ENCODE measurements at regions not wholly inside any gene's neighbourhood (a gene's known extent, or its start where the extent isn't known, plus 50 kb on each side); places are given as distances from the start of the nearest gene placed in this dataset.

GRCh38 chr17:31692027-31692426 is 167.0 kb downstream of the COPRS start:
- Histone ChIP-seq H3K9me3 (replicated peaks in 1 of 11) (no peaks in the 10 kb centered on the region), H3K4me1 (no peaks in the 10 kb centered on the region)

DNA sequence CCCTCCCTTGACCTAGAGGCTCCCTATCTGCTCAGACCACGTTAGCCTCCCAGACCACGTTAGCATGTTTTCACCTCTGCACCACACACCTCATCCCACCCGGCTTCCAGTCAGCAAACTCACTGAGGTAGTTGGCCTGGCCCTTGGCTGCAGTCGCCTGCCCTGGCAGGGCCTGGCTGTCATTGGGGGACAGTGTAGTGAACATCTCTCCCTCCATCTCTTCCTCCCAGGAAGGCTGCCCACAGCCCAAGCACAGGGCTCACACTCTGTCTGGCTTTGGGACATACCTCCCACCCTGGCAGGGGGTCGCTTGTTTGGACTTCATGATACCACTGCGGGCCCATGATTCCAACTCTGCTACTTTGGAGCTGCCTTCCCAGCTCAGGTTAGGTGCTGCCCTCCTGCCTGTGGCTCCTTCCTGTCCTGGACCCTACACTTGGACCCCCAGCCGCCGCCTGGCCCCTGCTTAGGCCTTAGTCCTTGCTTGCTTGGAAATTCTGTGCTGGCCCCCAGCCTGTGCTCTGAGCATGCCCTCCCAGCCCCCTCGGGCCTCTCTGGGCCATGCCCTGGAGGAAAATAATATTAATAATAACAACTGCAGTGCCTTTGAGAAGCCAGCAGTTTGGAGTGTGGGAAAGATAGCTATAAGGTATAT is 167.7 kb downstream of the COPRS start:
- no peaks in the 10 kb centered on the region for H3K9me3 ChIP-seq (replicated peaks in 1 of 11)
- no peaks in the 10 kb centered on the region for H3K36me3 ChIP-seq
- H3K27me3 ChIP-seq: no peaks in the 10 kb centered on the region
- H3K4me3 ChIP-seq: no peak overlapping the region
- H3K9ac ChIP-seq: no peak overlapping the region
- no peaks in the 10 kb centered on the region for H3K4me1 ChIP-seq
- H3K4me2 ChIP-seq: no peak overlapping the region
- no peak for TF ChIP-seq Cebpa-rat (IDR thresholded peaks at IDR 0.05)
- H4K20me1 ChIP-seq: no peaks in the 10 kb centered on the region
- H3K27ac ChIP-seq: no peak overlapping the region

More at GRCh38 chr17:31692027-31692426, 167.0 kb downstream of the COPRS start:
- Histone ChIP-seq H4K20me1 (no peaks in the 10 kb centered on the region), H3K4me2 (no peak overlapping the region), H3K4me3 (no peak overlapping the region), H3K36me3 (no peaks in the 10 kb centered on the region), H3K27me3 (no peaks in the 10 kb centered on the region), H3K9ac (no peak overlapping the region), H3K27ac (no peak overlapping the region)
- no peak for TF ChIP-seq Cebpa-rat (IDR thresholded peaks at IDR 0.05)

DNA sequence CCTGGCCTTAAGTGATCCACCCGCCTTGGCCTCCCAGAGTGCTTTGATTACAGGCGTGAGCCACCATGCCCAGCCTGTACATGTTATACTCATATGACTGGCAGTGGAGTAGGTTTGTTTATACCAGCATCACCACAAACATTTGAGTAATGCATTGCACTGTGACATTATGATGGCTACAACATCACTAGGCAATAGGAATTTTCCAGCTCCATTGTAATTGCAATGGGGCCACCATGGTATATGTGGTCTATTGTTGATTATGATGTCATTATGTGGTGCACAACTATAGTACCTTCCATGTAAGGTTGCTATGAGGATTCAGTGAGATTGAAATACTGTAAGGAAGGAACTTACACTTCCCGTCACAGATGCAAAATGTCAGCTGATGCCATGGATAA is 168.9 kb downstream of the COPRS start:
- Histone ChIP-seq H3K9me3 (replicated peaks in 1 of 11) (no peaks in the 10 kb centered on the region), H3K36me3 (no peaks in the 10 kb centered on the region), H3K4me3 (no peak overlapping the region), H3K4me1 (no peaks in the 10 kb centered on the region), H3K27ac (no peak overlapping the region), H3K4me2 (no peak overlapping the region), H3K9ac (no peak overlapping the region), H3K27me3 (no peaks in the 10 kb centered on the region), H4K20me1 (no peaks in the 10 kb centered on the region)
- TF ChIP-seq Cebpa-rat (IDR thresholded peaks at IDR 0.05): no peak

GRCh38 chr17:31688701-31689100 is 170.3 kb downstream of the COPRS start:
- H3K9ac ChIP-seq: no peak overlapping the region
- H3K27me3 ChIP-seq: no peaks in the 10 kb centered on the region
- H3K9me3 ChIP-seq (replicated peaks in 1 of 11): no peaks in the 10 kb centered on the region
- TF ChIP-seq Cebpa-rat (IDR thresholded peaks at IDR 0.05): no peak
- no peak overlapping the region for H3K4me3 ChIP-seq
- H3K27ac ChIP-seq: no peak overlapping the region
- H4K20me1 ChIP-seq: no peaks in the 10 kb centered on the region
- no peaks in the 10 kb centered on the region for H3K36me3 ChIP-seq
- no peak overlapping the region for H3K4me2 ChIP-seq
- H3K4me1 ChIP-seq: no peaks in the 10 kb centered on the region

DNA sequence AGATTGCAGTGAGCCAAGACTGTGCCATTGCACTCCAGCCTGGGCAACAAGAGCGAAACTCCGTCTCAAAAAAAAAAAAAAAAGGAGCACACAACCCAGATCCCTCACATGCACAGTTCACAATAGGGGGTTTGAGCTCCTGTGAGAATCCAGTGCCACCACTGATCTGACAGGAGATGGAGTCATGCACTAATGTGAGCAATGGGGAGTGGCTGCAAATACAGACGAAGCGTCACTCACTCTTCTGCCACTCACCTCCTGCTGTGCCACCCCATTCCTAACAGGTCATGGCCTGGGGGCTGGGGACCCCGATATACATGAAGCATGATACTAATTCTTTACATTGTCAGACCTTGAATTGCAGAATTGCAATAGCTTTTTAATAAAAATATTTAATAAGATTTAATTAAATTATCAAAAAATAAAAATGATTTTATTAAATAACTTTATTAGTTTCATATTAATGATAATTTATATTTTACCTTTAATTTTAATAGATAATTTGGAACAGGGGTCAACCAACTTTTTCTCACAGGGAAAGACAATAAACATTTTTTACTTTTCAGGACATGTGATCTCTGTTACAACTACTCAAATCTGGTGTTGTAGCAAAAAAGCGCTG is 171.4 kb downstream of the COPRS start:
- no peak overlapping the region for H3K4me3 ChIP-seq
- no peaks in the 10 kb centered on the region for H3K27me3 ChIP-seq
- no peaks in the 10 kb centered on the region for H3K9me3 ChIP-seq (replicated peaks in 1 of 11)
- H3K4me2 ChIP-seq: no peak overlapping the region
- H4K20me1 ChIP-seq: no peaks in the 10 kb centered on the region
- TF ChIP-seq Cebpa-rat (IDR thresholded peaks at IDR 0.05): no peak
- no peaks in the 10 kb centered on the region for H3K4me1 ChIP-seq
- no peak overlapping the region for H3K27ac ChIP-seq
- no peak overlapping the region for H3K9ac ChIP-seq
- no peaks in the 10 kb centered on the region for H3K36me3 ChIP-seq

DNA sequence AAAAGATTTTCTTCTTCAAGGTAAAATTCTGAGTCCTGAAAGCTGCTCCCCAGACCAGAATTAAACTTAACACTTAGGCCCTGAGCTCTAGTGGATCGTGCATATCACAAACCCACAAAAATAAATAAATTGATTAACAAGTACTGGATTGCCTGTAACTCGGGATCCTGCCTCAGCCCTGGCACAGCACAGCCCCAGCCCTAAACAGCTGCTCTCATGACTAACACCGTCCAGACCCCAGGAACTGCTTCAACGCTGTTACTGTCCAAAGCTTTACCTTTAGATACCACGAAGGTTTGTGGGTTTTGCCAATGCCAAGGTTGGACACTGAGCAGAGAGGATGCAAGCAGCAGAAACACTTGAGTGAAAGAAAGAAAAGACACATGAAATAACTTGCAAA is 172.5 kb downstream of the COPRS start:
- Histone ChIP-seq H3K27ac (no peak overlapping the region), H3K36me3 (no peaks in the 10 kb centered on the region), H3K4me2 (no peak overlapping the region), H3K9me3 (replicated peaks in 1 of 11) (no peaks in the 10 kb centered on the region), H3K4me3 (no peak overlapping the region), H3K27me3 (no peaks in the 10 kb centered on the region), H3K4me1 (no peaks in the 10 kb centered on the region), H4K20me1 (no peaks in the 10 kb centered on the region), H3K9ac (no peak overlapping the region)
- no peak for TF ChIP-seq Cebpa-rat (IDR thresholded peaks at IDR 0.05)

- no peak overlapping the region for H3K27ac ChIP-seq
- no peak for TF ChIP-seq Cebpa-rat (IDR thresholded peaks at IDR 0.05)
- H3K36me3 ChIP-seq: no peaks in the 10 kb centered on the region
- H3K9ac ChIP-seq: no peak overlapping the region
- no peaks in the 10 kb centered on the region for H3K27me3 ChIP-seq
- H3K9me3 ChIP-seq (replicated peaks in 1 of 11): no peaks in the 10 kb centered on the region
- H3K4me2 ChIP-seq: no peak overlapping the region
- H3K4me1 ChIP-seq: peaks cover 0 to 2% (median 0%) of the 10 kb centered on the region in 10 experiments; a peak in 1 of 20 replicates
- H4K20me1 ChIP-seq: no peaks in the 10 kb centered on the region
- H3K4me3 ChIP-seq: no peak overlapping the region
Measured at GRCh38 chr17:31684901-31685300, 174.1 kb downstream of the COPRS start.

DNA sequence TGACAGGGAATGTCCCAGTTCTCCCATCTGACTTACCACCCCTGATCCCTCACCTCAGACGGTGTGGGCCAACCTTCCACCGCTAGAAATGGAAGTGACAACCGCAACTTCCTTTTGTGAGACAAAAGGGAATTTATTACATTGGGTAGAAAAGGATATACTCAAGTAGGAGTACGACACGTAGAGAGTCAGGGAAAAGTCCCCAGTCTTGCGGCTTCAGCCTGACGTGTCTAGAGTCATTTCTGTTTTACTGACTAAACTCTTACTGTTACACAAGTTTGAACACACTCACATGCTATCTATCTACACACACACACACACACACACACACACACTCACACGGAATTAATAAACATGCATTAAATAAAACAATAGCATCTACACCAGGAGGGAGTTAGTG is 178.9 kb downstream of the COPRS start:
- TF ChIP-seq Cebpa-rat (IDR thresholded peaks at IDR 0.05): no peak
- no peak overlapping the region for H3K27ac ChIP-seq
- no peak overlapping the region for H3K4me3 ChIP-seq
- H3K27me3 ChIP-seq: no peaks in the 10 kb centered on the region
- peak overlapping the region in 1 of 11 experiments; percentile 42; a peak in 1 of 22 replicates for H3K4me2 ChIP-seq
- peaks cover 0 to 4% (median 0%) of the 10 kb centered on the region in 10 experiments; a peak in 1 of 20 replicates for H3K4me1 ChIP-seq
- H3K9ac ChIP-seq: no peak overlapping the region
- no peaks in the 10 kb centered on the region for H3K36me3 ChIP-seq
- 0 out of 22 replicates have a peak, but pooled peaks cover 0 to 4% (median 0%) of the 10 kb centered on the region in 11 experiments for H3K9me3 ChIP-seq (replicated peaks in 1 of 11)
- no peaks in the 10 kb centered on the region for H4K20me1 ChIP-seq

DNA sequence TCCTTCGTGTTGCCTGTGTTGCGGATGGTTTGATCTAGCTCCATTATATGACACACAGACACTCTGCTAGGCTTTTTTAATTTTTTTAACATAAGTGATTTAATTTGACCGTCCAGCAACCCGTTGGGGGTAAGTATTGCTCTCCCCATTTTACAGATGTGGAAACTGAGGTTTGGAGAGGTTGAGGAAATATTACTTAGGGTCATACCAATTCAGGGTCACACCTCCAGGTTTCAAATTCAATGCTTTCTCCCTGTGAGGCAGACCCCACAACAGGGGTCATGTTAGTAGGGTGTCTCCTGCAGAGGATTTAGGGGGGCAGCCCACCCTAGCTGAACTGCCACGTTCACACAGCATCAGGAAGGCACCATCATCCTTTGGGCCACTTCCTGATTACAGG is 179.4 kb downstream of the COPRS start:
- Histone ChIP-seq H3K27me3 (no peaks in the 10 kb centered on the region), H3K4me1 (peaks cover 0 to 4% (median 0%) of the 10 kb centered on the region in 10 experiments; a peak in 1 of 20 replicates), H3K27ac (no peak overlapping the region), H3K4me2 (0 out of 22 replicates have a peak overlapping the region, but pooled peaks of 1 of the 11 experiments have one; percentile 42), H4K20me1 (no peaks in the 10 kb centered on the region), H3K4me3 (no peak overlapping the region), H3K9me3 (replicated peaks in 1 of 11) (0 out of 22 replicates have a peak, but pooled peaks cover 0 to 4% (median 0%) of the 10 kb centered on the region in 11 experiments), H3K36me3 (no peaks in the 10 kb centered on the region), H3K9ac (no peak overlapping the region)
- TF ChIP-seq Cebpa-rat (IDR thresholded peaks at IDR 0.05): no peak

DNA sequence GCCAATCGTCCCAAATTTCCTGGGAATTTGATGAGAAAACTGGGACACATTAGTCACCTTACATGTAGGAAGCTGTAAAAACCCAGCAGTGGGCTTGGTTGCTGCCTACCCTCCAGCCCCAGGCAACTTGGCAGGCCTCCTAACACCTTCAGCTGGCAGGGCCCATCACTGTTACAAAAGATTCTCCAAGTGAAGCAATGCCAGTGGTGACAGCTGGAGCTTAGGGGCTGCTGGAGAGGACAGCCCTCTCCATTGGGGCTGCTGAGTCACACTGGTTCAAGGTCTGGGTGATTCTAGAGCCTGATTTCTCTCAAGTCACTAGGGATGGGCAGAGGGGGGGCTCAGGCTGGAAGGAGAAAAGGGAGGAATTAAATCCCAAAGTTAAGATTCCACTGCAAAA is 180.6 kb downstream of the COPRS start:
- Histone ChIP-seq H3K27me3 (no peaks in the 10 kb centered on the region), H3K4me2 (no peak overlapping the region), H3K27ac (no peak overlapping the region), H3K4me3 (no peak overlapping the region), H4K20me1 (no peaks in the 10 kb centered on the region), H3K9me3 (replicated peaks in 1 of 11) (0 out of 22 replicates have a peak, but pooled peaks cover 0 to 4% (median 0%) of the 10 kb centered on the region in 11 experiments), H3K4me1 (peaks cover 0 to 4% (median 0%) of the 10 kb centered on the region in 10 experiments; a peak in 1 of 20 replicates), H3K36me3 (no peaks in the 10 kb centered on the region), H3K9ac (no peak overlapping the region)
- no peak for TF ChIP-seq Cebpa-rat (IDR thresholded peaks at IDR 0.05)

All from BLaER1 treated with 17β-estradiol and CSF1 and Interleukin-3, amounts not matched to agents 10 nM and 100 nM (cell line).